HG03175 (cell line): ENCODE measurements at regions not wholly inside any gene's neighbourhood (a gene's known extent, or its start where the extent isn't known, plus 50 kb on each side); places are given as distances from the start of the nearest gene placed in this dataset.

Experiments
- ATAC-seq: cut with Tn5 transposase; IDR thresholded peaks from one replicate; pipeline ENCODE4 v1.9.1; 2021; ENCODE audit warnings: mild to moderate bottlenecking, moderate library complexity; ENCODE audit not compliant: unreplicated experiment

GRCh38 chr14:31964490-31964889, 112.6 kb upstream of the ARHGAP5 start:
- no peak for ATAC-seq

GRCh38 chr14:31965071-31965734, 111.9 kb upstream of the ARHGAP5 start:
- ATAC-seq = no peak

- no peak for ATAC-seq
These were observed 111.1 kb upstream of the ARHGAP5 start for GRCh38 chr14:31965735-31966598.

GRCh38 chr14:31966896-31967668, 110.0 kb upstream of the ARHGAP5 start:
- ATAC-seq = no peak

DNA sequence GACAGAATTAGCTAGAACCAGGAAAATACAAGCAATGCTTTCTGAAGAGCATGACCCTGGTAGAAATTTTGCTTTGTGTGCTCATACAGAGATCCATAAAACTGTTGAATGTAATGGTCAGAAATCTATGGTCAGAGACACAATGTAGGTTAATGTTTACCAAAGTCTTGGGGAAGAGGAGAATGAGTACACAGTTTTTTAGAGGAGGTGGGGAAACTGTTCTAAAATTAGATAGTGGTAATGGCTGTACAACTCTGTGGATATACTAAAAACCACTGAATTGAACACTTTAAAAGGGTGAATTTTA, 109.5 kb upstream of the ARHGAP5 start:
- no peak for ATAC-seq

GRCh38 chr14:31968107-31968810, 108.8 kb upstream of the ARHGAP5 start:
- peak; percentile 75 for ATAC-seq

- no peak for ATAC-seq
These were observed 108.0 kb upstream of the ARHGAP5 start for GRCh38 chr14:31968956-31969698.

- ATAC-seq = no peak
These were observed 107.3 kb upstream of the ARHGAP5 start for GRCh38 chr14:31969699-31970240.

DNA sequence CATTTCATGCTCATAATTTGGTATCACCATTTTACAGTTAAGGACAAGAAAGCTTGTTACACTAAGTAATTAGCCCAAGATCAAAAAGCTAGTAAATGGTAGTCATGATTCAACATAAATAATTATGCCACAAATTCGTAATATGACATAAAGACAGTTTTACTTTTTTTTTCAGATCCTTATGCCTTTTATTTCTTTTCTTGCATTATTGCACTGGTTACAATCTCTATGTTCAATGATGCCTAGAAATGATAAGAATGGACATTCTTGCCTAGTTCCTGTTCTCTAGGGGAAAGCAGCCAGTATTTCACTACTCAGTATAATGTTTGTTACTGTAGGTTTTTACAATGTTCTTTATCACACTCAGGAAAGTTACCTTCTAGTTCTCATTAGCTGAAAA, 106.4 kb upstream of the ARHGAP5 start:
- ATAC-seq = no peak

GRCh38 chr14:31971612-31972011, 105.5 kb upstream of the ARHGAP5 start:
- ATAC-seq = no peak

- ATAC-seq = no peak
These were observed 100.0 kb upstream of the ARHGAP5 start for GRCh38 chr14:31977001-31977556.

DNA sequence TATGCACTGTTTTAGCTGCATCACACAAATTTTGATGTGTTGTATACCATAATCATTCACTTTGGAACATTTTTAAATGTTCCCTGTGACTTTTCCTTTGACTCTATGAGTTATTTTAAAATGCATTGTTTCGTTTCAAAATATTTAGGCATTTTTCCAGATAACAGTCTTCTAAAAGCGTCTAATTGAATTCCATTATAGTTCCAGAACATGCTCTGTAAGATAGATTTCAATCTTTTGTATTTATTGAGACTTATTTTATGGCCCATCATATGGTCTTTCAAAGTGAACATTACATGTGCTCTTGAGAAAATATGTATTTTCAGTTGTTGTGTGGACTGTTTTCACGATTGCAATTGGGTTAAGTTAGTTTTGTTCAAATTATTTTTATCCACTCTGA, 98.7 kb upstream of the ARHGAP5 start:
- no peak for ATAC-seq

DNA sequence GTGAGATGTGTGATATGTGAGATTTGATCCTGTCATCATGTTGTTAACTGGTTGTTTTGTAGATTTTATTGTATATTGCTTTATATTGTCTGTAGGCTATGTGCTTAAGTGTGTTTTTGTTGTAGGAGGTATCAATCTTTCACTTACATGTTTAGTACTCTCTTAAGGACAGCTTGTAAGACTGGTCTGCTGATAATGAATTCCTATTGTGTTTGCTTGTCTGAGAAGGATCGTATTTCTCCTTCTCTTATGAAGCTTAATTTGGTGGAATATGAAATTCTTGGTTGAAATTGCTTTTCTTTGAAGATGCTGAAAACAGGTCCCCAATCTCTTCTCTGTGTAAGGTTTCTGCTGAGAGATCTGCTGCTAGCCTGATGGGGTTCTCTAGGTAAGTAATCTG, 94.5 kb upstream of the ARHGAP5 start:
- no peak for ATAC-seq

DNA sequence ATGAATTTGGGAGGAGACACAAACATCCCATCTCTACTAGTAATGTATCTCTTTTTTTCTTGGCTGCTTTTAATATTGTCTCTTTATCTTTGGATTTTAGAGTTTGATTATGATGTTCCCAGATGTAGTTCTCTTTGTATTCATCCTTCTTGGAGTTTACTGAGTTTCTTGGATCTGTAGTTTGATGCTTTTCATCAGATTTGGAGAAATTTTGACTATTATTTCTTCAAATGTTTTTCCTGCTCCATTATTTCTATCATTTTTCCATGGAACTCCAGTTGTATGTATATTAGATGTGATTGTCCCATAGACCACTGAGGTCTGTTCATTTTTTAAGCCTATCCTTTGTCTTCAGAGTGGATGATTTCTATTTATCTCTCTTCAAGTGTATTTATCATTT, 90.7 kb upstream of the ARHGAP5 start:
- ATAC-seq = no peak

DNA sequence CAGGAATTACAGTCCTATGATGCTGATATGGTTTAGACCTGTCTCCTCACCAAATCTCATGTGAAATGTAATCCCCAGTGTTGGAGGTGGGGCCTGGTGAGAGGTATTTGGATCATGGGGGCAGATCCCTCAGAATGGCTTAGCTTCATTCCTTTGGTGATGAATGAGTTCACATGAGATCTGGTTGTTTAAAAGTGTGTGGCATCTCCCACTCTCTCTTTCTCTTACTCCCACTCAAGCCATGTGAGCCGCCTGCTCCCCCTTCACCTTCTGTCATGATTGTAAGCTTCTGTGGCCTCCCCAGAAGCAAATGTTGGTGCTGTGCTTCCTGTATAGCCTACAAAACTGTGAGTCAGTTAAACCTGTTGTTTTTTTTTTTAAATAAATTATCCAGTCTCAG, 89.4 kb upstream of the ARHGAP5 start:
- no peak for ATAC-seq

GRCh38 chr14:31988244-31988643, 88.9 kb upstream of the ARHGAP5 start:
- no peak for ATAC-seq

GRCh38 chr14:31990183-31990857, 86.8 kb upstream of the ARHGAP5 start:
- no peak for ATAC-seq

DNA sequence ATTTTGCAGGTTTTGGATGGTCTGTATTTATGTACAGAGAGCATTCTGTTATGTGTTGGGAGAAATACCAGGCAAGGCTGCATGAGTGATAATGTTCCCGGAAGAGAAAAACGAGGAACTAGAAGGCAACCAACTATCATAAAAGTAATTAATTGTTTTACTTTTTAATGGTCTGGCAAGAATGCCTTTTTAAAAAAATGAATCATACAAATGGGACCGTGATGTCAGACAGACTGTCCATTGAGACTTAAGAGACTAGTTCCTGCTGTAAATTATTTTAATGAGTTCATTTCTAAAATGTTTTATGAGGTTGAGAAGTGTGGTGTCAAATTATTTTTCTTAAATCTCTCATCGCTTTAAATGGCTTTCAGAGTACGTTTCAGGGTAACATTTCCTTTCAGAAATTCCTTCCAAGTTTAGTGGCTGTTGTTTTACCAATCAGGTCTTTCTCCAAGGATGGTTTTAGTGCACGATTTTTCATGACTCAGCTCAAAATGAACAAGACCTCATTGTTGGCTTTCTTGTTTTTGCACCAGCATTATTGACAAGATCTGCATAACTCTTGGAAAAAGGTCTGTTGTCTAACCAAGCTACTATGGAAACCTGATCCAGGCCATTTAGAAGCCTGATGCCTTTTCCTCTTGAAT, 86.1 kb upstream of the ARHGAP5 start:
- ATAC-seq = no peak

GRCh38 chr14:31992011-31992447, 85.1 kb upstream of the ARHGAP5 start:
- no peak for ATAC-seq
